ENCODE measurements at regions not wholly inside any gene's neighbourhood (a gene's known extent, or its start where the extent isn't known, plus 50 kb on each side); places are given as distances from the start of the nearest gene placed in this dataset.

- H3K79me2 ChIP-seq (ENCODE audit: insufficient read depth, low read length) = no peaks in the 10 kb centered on the region
- no peaks in the 10 kb centered on the region for H4K20me1 ChIP-seq (ENCODE audit: insufficient read depth)
- no peak overlapping the region for H3K4me2 ChIP-seq (ENCODE audit: low read length)
- no peaks in the 10 kb centered on the region for H3K9me2 ChIP-seq (ENCODE audit: insufficient read depth)
- ChIA-PET POLR2A (no interaction called here), CTCF (no interaction called here), RAD21 (ENCODE audit: low non-redundant PET in 1 of 2, low total read pairs in 2 of 2, uncharacterized antibody in 2 of 2, unreplicated experiment in 2 of 2) (no interaction called here)
- H3K36me3 ChIP-seq (ENCODE audit: control insufficient read depth in 1 of 2, insufficient read depth in 2 of 2, low read length in 2 of 2) = no peaks in the 10 kb centered on the region
- H3K27ac ChIP-seq (ENCODE audit: low read depth, low read length) = no peak overlapping the region
- H3K9me3 ChIP-seq (ENCODE audit: control insufficient read depth in 1 of 2, insufficient read depth in 1 of 2, low read depth in 1 of 2, low read length in 2 of 2) = no peaks in the 10 kb centered on the region
- TF ChIP-seq EGR1 (IDR thresholded peaks at IDR 0.05; ENCODE audit: low read depth) (no peak), REST (IDR thresholded peaks at IDR 0.05; ENCODE audit: low read depth) (no peak), FOSL1 (IDR thresholded peaks at IDR 0.05; ENCODE audit: low read depth) (no peak), ATF3 (IDR thresholded peaks at IDR 0.05) (no peak), SRF (IDR thresholded peaks at IDR 0.05; ENCODE audit: low read depth) (no peak), CTCF (IDR thresholded peaks at IDR 0.05 in 2 of 3, conservative IDR thresholded peaks at IDR 0.05 in 1 of 3; ENCODE audit: borderline replicate concordance in 1 of 3, insufficient read depth in 1 of 3, low read depth in 2 of 3, low read length in 2 of 3) (no peak), RAD21 (IDR thresholded peaks at IDR 0.05; ENCODE audit: low read depth) (no peak), CBX3 (IDR thresholded peaks at IDR 0.05; ENCODE audit: low read depth) (no peak), JUND (IDR thresholded peaks at IDR 0.05) (no peak), SIN3A (IDR thresholded peaks at IDR 0.05; ENCODE audit: low read depth) (no peak), ZNF274 (IDR thresholded peaks at IDR 0.05; ENCODE audit: low read depth, low read length) (no peak), EZH2phosphoT487 (IDR thresholded peaks at IDR 0.05; ENCODE audit: borderline replicate concordance) (no peak), ELF1 (IDR thresholded peaks at IDR 0.05; ENCODE audit: borderline replicate concordance, low read depth) (no peak)
- H2AFZ ChIP-seq (ENCODE audit: low read depth, low read length, poor library complexity, severe bottlenecking) = no peak overlapping the region
- ATAC-seq (no peak), DNase-seq (ENCODE audit: low read depth, low spot score) (no peak)
- 0 out of 2 replicates have a peak, but pooled peaks cover 3% of the 10 kb centered on the region for H3K27me3 ChIP-seq (ENCODE audit: insufficient read depth, low read length)
- H3K4me1 ChIP-seq (ENCODE audit: control insufficient read depth in 1 of 2, insufficient read depth in 2 of 2, low read length in 2 of 2) = no peaks in the 10 kb centered on the region
- H3K9ac ChIP-seq (ENCODE audit: low read length) = no peak overlapping the region
- intact Hi-C loops (cut with micrococcal nuclease) = no loop called here
- no peak overlapping the region for H3K4me3 ChIP-seq (replicated peaks in 1 of 2; ENCODE audit: low read depth in 1 of 2, low read length in 2 of 2)
- no TSS peak for BruUV-seq (replicated peaks)
Observed at GRCh38 chr12:97200181-97200580, 262.4 kb upstream of the RMST start.

Measured in HCT116 (cell line).